ENCODE measurements at regions not wholly inside any gene's neighbourhood (a gene's known extent, or its start where the extent isn't known, plus 50 kb on each side); places are given as distances from the start of the nearest gene placed in this dataset.

DNA sequence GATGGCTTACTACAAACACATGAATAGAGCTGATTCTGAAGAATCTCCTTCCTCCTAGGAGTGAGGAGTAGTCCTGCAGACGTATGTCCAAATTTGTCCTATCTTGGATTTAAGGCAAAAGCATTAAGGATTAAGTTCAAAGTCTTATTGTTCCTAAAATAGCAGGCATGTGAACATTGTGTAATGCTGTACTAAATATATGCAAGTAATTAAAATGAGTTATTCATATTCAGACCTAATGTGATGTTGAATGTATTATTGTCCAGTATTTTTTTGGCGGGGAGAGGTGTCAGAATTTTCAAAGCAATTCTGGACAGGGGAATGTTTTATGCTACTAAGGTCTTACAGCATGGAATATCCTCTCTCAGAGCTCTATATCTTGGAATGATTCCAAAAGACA is 60.7 kb upstream of the STK38L start:
- Histone ChIP-seq H3K36me3 (ENCODE audit: control insufficient read depth, insufficient read depth, low read length) (no peaks in the 10 kb centered on the region), H3K4me3 (no peak overlapping the region), H3K9me3 (replicated peaks; ENCODE audit: control insufficient read depth, insufficient read depth, low read depth, low read length) (no peaks in the 10 kb centered on the region), H3K27ac (ENCODE audit: extremely low read depth, low read depth, low read length) (no peak overlapping the region), H4K20me1 (replicated peaks; ENCODE audit: control insufficient read depth, insufficient read depth, low read length) (no peaks in the 10 kb centered on the region), H3K27me3 (ENCODE audit: control insufficient read depth in 2 of 2, insufficient read depth in 2 of 2, low read length in 2 of 2) (peaks cover 0 to 6% of the 10 kb centered on the region in 2 experiments; a peak in 2 of 5 replicates), H3K79me2 (ENCODE audit: control insufficient read depth, insufficient read depth, low read length) (no peaks in the 10 kb centered on the region), H2AFZ (ENCODE audit: low read depth, low read length) (no peak overlapping the region), H3K9ac (ENCODE audit: insufficient read depth in 1 of 2, low read depth in 2 of 2, low read length in 2 of 2) (no peak overlapping the region), H3K4me2 (ENCODE audit: insufficient read depth, low read length) (no peak overlapping the region), H3K4me1 (replicated peaks in 1 of 2; ENCODE audit: control insufficient read depth in 2 of 2, insufficient read depth in 2 of 2, low read length in 2 of 2) (no peaks in the 10 kb centered on the region), H3K9me1 (ENCODE audit: control insufficient read depth, insufficient read depth, low read length) (no peaks in the 10 kb centered on the region)
- FAIRE-seq (no peak), DNase-seq (ENCODE audit: extremely low read depth in 1 of 4, low spot score in 3 of 4) (no peak), ATAC-seq (no peak)
- ChIA-PET CTCF (ENCODE audit: low intra/inter-chr PET ratio) (no interaction called here), POLR2A (no interaction called here)
- WGBS (ENCODE audit: insufficient coverage, low coverage, missing lambda C conversion rate) = 0% methylated on average over 2 of the region's 2 CpGs
- in situ Hi-C loops (cut with MboI) = no loop called here
- intact Hi-C loops (cut with micrococcal nuclease) = no loop called here
- no TSS peak for BruUV-seq (replicated peaks)
- TF ChIP-seq RFX5 (IDR thresholded peaks at IDR 0.05; ENCODE audit: low read depth, low read length) (no peak), GTF2F1 (IDR thresholded peaks at IDR 0.05; ENCODE audit: low read depth, low read length) (no peak), ZNF507 (tag; conservative IDR thresholded peaks at IDR 0.05) (no peak), GTF2A2 (tag; IDR thresholded peaks at IDR 0.05) (no peak), CSDE1 (IDR thresholded peaks at IDR 0.05) (no peak)
- TF ChIP-seq, protein P1, sequence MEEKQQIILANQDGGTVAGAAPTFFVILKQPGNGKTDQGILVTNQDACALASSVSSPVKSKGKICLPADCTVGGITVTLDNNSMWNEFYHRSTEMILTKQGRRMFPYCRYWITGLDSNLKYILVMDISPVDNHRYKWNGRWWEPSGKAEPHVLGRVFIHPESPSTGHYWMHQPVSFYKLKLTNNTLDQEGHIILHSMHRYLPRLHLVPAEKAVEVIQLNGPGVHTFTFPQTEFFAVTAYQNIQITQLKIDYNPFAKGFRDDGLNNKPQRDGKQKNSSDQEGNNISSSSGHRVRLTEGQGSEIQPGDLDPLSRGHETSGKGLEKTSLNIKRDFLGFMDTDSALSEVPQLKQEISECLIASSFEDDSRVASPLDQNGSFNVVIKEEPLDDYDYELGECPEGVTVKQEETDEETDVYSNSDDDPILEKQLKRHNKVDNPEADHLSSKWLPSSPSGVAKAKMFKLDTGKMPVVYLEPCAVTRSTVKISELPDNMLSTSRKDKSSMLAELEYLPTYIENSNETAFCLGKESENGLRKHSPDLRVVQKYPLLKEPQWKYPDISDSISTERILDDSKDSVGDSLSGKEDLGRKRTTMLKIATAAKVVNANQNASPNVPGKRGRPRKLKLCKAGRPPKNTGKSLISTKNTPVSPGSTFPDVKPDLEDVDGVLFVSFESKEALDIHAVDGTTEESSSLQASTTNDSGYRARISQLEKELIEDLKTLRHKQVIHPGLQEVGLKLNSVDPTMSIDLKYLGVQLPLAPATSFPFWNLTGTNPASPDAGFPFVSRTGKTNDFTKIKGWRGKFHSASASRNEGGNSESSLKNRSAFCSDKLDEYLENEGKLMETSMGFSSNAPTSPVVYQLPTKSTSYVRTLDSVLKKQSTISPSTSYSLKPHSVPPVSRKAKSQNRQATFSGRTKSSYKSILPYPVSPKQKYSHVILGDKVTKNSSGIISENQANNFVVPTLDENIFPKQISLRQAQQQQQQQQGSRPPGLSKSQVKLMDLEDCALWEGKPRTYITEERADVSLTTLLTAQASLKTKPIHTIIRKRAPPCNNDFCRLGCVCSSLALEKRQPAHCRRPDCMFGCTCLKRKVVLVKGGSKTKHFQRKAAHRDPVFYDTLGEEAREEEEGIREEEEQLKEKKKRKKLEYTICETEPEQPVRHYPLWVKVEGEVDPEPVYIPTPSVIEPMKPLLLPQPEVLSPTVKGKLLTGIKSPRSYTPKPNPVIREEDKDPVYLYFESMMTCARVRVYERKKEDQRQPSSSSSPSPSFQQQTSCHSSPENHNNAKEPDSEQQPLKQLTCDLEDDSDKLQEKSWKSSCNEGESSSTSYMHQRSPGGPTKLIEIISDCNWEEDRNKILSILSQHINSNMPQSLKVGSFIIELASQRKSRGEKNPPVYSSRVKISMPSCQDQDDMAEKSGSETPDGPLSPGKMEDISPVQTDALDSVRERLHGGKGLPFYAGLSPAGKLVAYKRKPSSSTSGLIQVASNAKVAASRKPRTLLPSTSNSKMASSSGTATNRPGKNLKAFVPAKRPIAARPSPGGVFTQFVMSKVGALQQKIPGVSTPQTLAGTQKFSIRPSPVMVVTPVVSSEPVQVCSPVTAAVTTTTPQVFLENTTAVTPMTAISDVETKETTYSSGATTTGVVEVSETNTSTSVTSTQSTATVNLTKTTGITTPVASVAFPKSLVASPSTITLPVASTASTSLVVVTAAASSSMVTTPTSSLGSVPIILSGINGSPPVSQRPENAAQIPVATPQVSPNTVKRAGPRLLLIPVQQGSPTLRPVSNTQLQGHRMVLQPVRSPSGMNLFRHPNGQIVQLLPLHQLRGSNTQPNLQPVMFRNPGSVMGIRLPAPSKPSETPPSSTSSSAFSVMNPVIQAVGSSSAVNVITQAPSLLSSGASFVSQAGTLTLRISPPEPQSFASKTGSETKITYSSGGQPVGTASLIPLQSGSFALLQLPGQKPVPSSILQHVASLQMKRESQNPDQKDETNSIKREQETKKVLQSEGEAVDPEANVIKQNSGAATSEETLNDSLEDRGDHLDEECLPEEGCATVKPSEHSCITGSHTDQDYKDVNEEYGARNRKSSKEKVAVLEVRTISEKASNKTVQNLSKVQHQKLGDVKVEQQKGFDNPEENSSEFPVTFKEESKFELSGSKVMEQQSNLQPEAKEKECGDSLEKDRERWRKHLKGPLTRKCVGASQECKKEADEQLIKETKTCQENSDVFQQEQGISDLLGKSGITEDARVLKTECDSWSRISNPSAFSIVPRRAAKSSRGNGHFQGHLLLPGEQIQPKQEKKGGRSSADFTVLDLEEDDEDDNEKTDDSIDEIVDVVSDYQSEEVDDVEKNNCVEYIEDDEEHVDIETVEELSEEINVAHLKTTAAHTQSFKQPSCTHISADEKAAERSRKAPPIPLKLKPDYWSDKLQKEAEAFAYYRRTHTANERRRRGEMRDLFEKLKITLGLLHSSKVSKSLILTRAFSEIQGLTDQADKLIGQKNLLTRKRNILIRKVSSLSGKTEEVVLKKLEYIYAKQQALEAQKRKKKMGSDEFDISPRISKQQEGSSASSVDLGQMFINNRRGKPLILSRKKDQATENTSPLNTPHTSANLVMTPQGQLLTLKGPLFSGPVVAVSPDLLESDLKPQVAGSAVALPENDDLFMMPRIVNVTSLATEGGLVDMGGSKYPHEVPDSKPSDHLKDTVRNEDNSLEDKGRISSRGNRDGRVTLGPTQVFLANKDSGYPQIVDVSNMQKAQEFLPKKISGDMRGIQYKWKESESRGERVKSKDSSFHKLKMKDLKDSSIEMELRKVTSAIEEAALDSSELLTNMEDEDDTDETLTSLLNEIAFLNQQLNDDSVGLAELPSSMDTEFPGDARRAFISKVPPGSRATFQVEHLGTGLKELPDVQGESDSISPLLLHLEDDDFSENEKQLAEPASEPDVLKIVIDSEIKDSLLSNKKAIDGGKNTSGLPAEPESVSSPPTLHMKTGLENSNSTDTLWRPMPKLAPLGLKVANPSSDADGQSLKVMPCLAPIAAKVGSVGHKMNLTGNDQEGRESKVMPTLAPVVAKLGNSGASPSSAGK (IDR thresholded peaks at IDR 0.05) = no peak
